PFSK-1 (cell line): ENCODE measurements at regions not wholly inside any gene's neighbourhood (a gene's known extent, or its start where the extent isn't known, plus 50 kb on each side); places are given as distances from the start of the nearest gene placed in this dataset.

Source experiments
- FOXP2 ChIP-seq: optimal IDR thresholded peaks from 2 replicates; pipeline ENCODE3; 2011; ENCODE audit warnings: borderline replicate concordance, control low read depth, inconsistent platforms; ENCODE audit not compliant: insufficient read depth; ENCODE audit errors: extremely low read length, extremely low read depth
- POLR2AphosphoS5 ChIP-seq: IDR thresholded peaks from 2 replicates; pipeline ENCODE4 v1.6.1; 2012; ENCODE audit warnings: low read depth, mild to moderate bottlenecking, control low read depth, low read length, moderate library complexity
- REST ChIP-seq, 2 experiments: IDR thresholded peaks; 2 replicates each; pipeline versions ENCODE4 v1.6.1 to v1.8.0; 2011 to 2012; ENCODE audit warnings: low read depth in 2 of 2, low read length in 2 of 2, control low read depth in 1 of 2, inconsistent platforms in 1 of 2, mild to moderate bottlenecking in 1 of 2, moderate library complexity in 1 of 2; ENCODE audit not compliant: insufficient read depth in 1 of 2
- SIN3A ChIP-seq: IDR thresholded peaks from 2 replicates; pipeline ENCODE4 v1.6.1; 2012; ENCODE audit warnings: mild to moderate bottlenecking, low read length, moderate library complexity, borderline replicate concordance; ENCODE audit not compliant: insufficient read depth
- TAF1 ChIP-seq: IDR thresholded peaks from 2 replicates; pipeline ENCODE4 v1.6.1; 2012; ENCODE audit warnings: low read length, control low read depth, borderline replicate concordance; ENCODE audit not compliant: insufficient read depth

- TF ChIP-seq POLR2AphosphoS5 (no peak), TAF1 (no peak), SIN3A (no peak), REST (IDR thresholded peaks at IDR 0.05; ENCODE audit: insufficient read depth in 1 of 2, low read depth in 2 of 2, low read length in 2 of 2) (no peak), FOXP2 (no peak)
Measured at GRCh38 chr3:99542767-99543518, 95.5 kb upstream of the COL8A1 start.
